ENCODE measurements at regions not wholly inside any gene's neighbourhood (a gene's known extent, or its start where the extent isn't known, plus 50 kb on each side); places are given as distances from the start of the nearest gene placed in this dataset.

DNA sequence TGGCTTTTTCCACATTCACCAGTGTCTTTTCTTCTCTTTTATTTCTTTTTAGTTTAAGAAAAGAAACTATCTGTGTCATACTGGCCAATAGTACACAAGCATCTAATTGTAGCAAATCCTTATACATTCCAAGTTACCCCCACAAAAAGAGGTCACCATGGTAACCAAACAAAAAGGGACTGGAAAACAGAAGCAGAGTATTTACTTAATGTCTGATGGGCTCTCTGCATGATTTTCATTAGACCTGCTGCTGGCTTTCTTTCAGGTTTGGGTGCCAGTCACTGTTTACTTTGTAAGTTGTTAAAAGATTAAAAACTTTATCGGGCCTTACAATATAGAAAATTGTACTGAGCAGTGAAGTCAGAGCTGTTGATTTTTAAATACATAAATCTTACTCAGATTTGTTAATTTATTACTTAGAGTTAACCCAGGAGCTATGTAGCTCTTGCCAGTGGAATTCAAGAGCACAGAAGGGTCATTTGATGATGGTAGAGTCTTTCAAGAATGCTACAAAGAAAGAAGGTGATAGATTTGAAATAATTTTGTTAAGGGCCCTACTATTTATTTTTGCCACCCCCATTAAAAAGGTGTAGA, 123.9 kb downstream of the BRMS1L start:
- 0 out of 4 replicates have a peak, but pooled peaks cover 0 to under 1% of the 10 kb centered on the region in 2 experiments for H3K4me1 ChIP-seq (ENCODE audit: control insufficient read depth in 1 of 2, insufficient read depth in 2 of 2, low read length in 2 of 2)
- BruUV-seq (replicated peaks) = no TSS peak
- ChIA-PET POLR2A (no interaction called here), CTCF (no interaction called here), RAD21 (ENCODE audit: low non-redundant PET in 1 of 2, low total read pairs in 2 of 2, uncharacterized antibody in 2 of 2, unreplicated experiment in 2 of 2) (no interaction called here)
- H3K9me3 ChIP-seq (ENCODE audit: control insufficient read depth in 1 of 2, insufficient read depth in 1 of 2, low read depth in 1 of 2, low read length in 2 of 2) = no peaks in the 10 kb centered on the region
- H4K20me1 ChIP-seq (ENCODE audit: insufficient read depth) = no peaks in the 10 kb centered on the region
- ATAC-seq (no peak), DNase-seq (ENCODE audit: low read depth, low spot score) (no peak)
- no peak overlapping the region for H2AFZ ChIP-seq (ENCODE audit: low read depth, low read length, poor library complexity, severe bottlenecking)
- H3K4me2 ChIP-seq (ENCODE audit: low read length) = no peak overlapping the region
- TF ChIP-seq CEBPB (IDR thresholded peaks at IDR 0.05; ENCODE audit: low read depth) = no peak
- TF ChIP-seq, protein P1, sequence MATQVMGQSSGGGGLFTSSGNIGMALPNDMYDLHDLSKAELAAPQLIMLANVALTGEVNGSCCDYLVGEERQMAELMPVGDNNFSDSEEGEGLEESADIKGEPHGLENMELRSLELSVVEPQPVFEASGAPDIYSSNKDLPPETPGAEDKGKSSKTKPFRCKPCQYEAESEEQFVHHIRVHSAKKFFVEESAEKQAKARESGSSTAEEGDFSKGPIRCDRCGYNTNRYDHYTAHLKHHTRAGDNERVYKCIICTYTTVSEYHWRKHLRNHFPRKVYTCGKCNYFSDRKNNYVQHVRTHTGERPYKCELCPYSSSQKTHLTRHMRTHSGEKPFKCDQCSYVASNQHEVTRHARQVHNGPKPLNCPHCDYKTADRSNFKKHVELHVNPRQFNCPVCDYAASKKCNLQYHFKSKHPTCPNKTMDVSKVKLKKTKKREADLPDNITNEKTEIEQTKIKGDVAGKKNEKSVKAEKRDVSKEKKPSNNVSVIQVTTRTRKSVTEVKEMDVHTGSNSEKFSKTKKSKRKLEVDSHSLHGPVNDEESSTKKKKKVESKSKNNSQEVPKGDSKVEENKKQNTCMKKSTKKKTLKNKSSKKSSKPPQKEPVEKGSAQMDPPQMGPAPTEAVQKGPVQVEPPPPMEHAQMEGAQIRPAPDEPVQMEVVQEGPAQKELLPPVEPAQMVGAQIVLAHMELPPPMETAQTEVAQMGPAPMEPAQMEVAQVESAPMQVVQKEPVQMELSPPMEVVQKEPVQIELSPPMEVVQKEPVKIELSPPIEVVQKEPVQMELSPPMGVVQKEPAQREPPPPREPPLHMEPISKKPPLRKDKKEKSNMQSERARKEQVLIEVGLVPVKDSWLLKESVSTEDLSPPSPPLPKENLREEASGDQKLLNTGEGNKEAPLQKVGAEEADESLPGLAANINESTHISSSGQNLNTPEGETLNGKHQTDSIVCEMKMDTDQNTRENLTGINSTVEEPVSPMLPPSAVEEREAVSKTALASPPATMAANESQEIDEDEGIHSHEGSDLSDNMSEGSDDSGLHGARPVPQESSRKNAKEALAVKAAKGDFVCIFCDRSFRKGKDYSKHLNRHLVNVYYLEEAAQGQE (IDR thresholded peaks at IDR 0.05; ENCODE audit: low read depth) = no peak
- no peak for TF ChIP-seq SP1 (IDR thresholded peaks at IDR 0.05; ENCODE audit: low read depth)
- no peak for TF ChIP-seq EZH2phosphoT487 (IDR thresholded peaks at IDR 0.05; ENCODE audit: borderline replicate concordance)
- TF ChIP-seq POLR2AphosphoS5 (IDR thresholded peaks at IDR 0.05; ENCODE audit: low read depth, low read length) = no peak
- TF ChIP-seq ELF1 (IDR thresholded peaks at IDR 0.05; ENCODE audit: borderline replicate concordance, low read depth) = no peak
- TF ChIP-seq RAD21 (IDR thresholded peaks at IDR 0.05; ENCODE audit: low read depth) = no peak
- no peak for TF ChIP-seq ZFX (IDR thresholded peaks at IDR 0.05)
- no peak for TF ChIP-seq FOSL1 (IDR thresholded peaks at IDR 0.05; ENCODE audit: low read depth)
- no peak for TF ChIP-seq SRF (IDR thresholded peaks at IDR 0.05; ENCODE audit: low read depth)
- TF ChIP-seq MAX (IDR thresholded peaks at IDR 0.05) = no peak
- TF ChIP-seq ATF3 (IDR thresholded peaks at IDR 0.05) = no peak
- TF ChIP-seq, protein P2, sequence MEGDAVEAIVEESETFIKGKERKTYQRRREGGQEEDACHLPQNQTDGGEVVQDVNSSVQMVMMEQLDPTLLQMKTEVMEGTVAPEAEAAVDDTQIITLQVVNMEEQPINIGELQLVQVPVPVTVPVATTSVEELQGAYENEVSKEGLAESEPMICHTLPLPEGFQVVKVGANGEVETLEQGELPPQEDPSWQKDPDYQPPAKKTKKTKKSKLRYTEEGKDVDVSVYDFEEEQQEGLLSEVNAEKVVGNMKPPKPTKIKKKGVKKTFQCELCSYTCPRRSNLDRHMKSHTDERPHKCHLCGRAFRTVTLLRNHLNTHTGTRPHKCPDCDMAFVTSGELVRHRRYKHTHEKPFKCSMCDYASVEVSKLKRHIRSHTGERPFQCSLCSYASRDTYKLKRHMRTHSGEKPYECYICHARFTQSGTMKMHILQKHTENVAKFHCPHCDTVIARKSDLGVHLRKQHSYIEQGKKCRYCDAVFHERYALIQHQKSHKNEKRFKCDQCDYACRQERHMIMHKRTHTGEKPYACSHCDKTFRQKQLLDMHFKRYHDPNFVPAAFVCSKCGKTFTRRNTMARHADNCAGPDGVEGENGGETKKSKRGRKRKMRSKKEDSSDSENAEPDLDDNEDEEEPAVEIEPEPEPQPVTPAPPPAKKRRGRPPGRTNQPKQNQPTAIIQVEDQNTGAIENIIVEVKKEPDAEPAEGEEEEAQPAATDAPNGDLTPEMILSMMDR (IDR thresholded peaks at IDR 0.05 in 2 of 3, conservative IDR thresholded peaks at IDR 0.05 in 1 of 3; ENCODE audit: borderline replicate concordance in 1 of 3, insufficient read depth in 1 of 3, low read depth in 2 of 3, low read length in 2 of 3) = no peak
- no peak for TF ChIP-seq POLR2A (IDR thresholded peaks at IDR 0.05; ENCODE audit: borderline replicate concordance, extremely low read depth, insufficient read depth, insufficient read length)
- no peak for TF ChIP-seq YY1 (IDR thresholded peaks at IDR 0.05; ENCODE audit: extremely low read depth, insufficient replicate concordance, low read depth, low read length)
- TF ChIP-seq ZNF274 (IDR thresholded peaks at IDR 0.05; ENCODE audit: low read depth, low read length) = no peak
- TF ChIP-seq TCF7L2 (IDR thresholded peaks at IDR 0.05; ENCODE audit: borderline replicate concordance, extremely low read depth, insufficient read depth, insufficient read length) = no peak
- no peak for TF ChIP-seq JUND (IDR thresholded peaks at IDR 0.05)
- TF ChIP-seq EZH2 (IDR thresholded peaks at IDR 0.05) = no peak
- no peak for TF ChIP-seq CBX3 (IDR thresholded peaks at IDR 0.05; ENCODE audit: low read depth)
- no peak overlapping the region for H3K9ac ChIP-seq (ENCODE audit: low read length)
- intact Hi-C loops (cut with micrococcal nuclease) = loop anchor here (10.0 kb wide), 1 partner anchor 1195 kb away; no protein-coding TSS in a partner anchor
- H3K36me3 ChIP-seq (ENCODE audit: control insufficient read depth in 1 of 2, insufficient read depth in 2 of 2, low read length in 2 of 2) = no peaks in the 10 kb centered on the region
- no peak overlapping the region for H3K4me3 ChIP-seq (replicated peaks in 1 of 2; ENCODE audit: low read depth in 1 of 2, low read length in 2 of 2)
- H3K27me3 ChIP-seq (ENCODE audit: insufficient read depth, low read length) = no peaks in the 10 kb centered on the region
- H3K27ac ChIP-seq (ENCODE audit: low read depth, low read length) = no peak overlapping the region
- H3K9me2 ChIP-seq (ENCODE audit: insufficient read depth) = no peaks in the 10 kb centered on the region
- no peaks in the 10 kb centered on the region for H3K79me2 ChIP-seq (ENCODE audit: insufficient read depth, low read length)

Measured in HCT116 (cell line).